BE2C (cell line): ENCODE measurements at regions not wholly inside any gene's neighbourhood (a gene's known extent, or its start where the extent isn't known, plus 50 kb on each side); places are given as distances from the start of the nearest gene placed in this dataset.

Experiments used
- DNase-seq: peaks from one replicate; pipeline ENCODE4 v3.0.0-alpha.2; 2020
- H3K27me3 ChIP-seq: fragments of 250-450 bp; sonication (Bioruptor Pico); 2 replicates; pipeline ENCODE4 v1.5.1; 2020; ENCODE audit warnings: mild to moderate bottlenecking
- H3K36me3 ChIP-seq: fragments of 250-450 bp; sonication (Bioruptor Pico); 2 replicates; pipeline ENCODE4 v1.5.1; 2020; ENCODE audit warnings: mild to moderate bottlenecking
- H3K4me1 ChIP-seq: fragments of 250-450 bp; sonication (Bioruptor Pico); 2 replicates; pipeline ENCODE4 v1.5.1; 2020
- H3K4me3 ChIP-seq: 2 replicates; pipeline ENCODE4 v1.5.1; 2011; ENCODE audit warnings: low read depth, low read length
- H3K9me3 ChIP-seq: fragments of 250-450 bp; sonication (Bioruptor Pico); 2 replicates; pipeline ENCODE4 v1.5.1; 2020
- CTCF ChIP-seq: IDR thresholded peaks from 2 replicates; pipeline ENCODE4 v1.5.1; 2012; ENCODE audit warnings: mild to moderate bottlenecking, low read depth, low read length

- TF ChIP-seq CTCF: no peak
- H3K27me3 ChIP-seq: no peaks in the 10 kb centered on the region
- no peaks in the 10 kb centered on the region for H3K36me3 ChIP-seq
- H3K4me1 ChIP-seq: peaks cover 4% of the 10 kb centered on the region; the same call in 1 of the 2 replicates
- no peaks in the 10 kb centered on the region for H3K9me3 ChIP-seq
- H3K4me3 ChIP-seq: no peak overlapping the region
- DNase-seq: peak; percentile 31
Observed at GRCh38 chr9:105835721-105836120, 141.4 kb downstream of the TMEM38B start.

- Histone ChIP-seq H3K36me3 (no peaks in the 10 kb centered on the region), H3K9me3 (no peaks in the 10 kb centered on the region), H3K4me3 (no peak overlapping the region), H3K4me1 (peaks cover 4% of the 10 kb centered on the region; the same call in 1 of the 2 replicates), H3K27me3 (no peaks in the 10 kb centered on the region)
- DNase-seq: no peak
- no peak for TF ChIP-seq CTCF
Observed at GRCh38 chr9:105836936-105837660, 142.8 kb downstream of the TMEM38B start.

GRCh38 chr9:105841562-105841961, 147.2 kb downstream of the TMEM38B start:
- Histone ChIP-seq H3K4me1 (no peaks in the 10 kb centered on the region), H3K4me3 (no peak overlapping the region), H3K36me3 (no peaks in the 10 kb centered on the region), H3K9me3 (no peaks in the 10 kb centered on the region), H3K27me3 (no peaks in the 10 kb centered on the region)
- no peak for TF ChIP-seq CTCF
- DNase-seq: no peak

GRCh38 chr9:105842023-105842644, 147.8 kb downstream of the TMEM38B start:
- no peaks in the 10 kb centered on the region for H3K4me1 ChIP-seq
- H3K4me3 ChIP-seq: no peak overlapping the region
- no peaks in the 10 kb centered on the region for H3K9me3 ChIP-seq
- peak; percentile 23 for DNase-seq
- H3K27me3 ChIP-seq: no peaks in the 10 kb centered on the region
- peak; percentile 84 for TF ChIP-seq CTCF
- no peaks in the 10 kb centered on the region for H3K36me3 ChIP-seq

GRCh38 chr9:105846825-105847224, 152.5 kb downstream of the TMEM38B start:
- no peak for DNase-seq
- no peak for TF ChIP-seq CTCF
- no peak overlapping the region for H3K4me3 ChIP-seq
- no peaks in the 10 kb centered on the region for H3K4me1 ChIP-seq
- no peaks in the 10 kb centered on the region for H3K9me3 ChIP-seq
- H3K27me3 ChIP-seq: no peaks in the 10 kb centered on the region
- H3K36me3 ChIP-seq: no peaks in the 10 kb centered on the region

GRCh38 chr9:105850852-105851500, 156.6 kb downstream of the TMEM38B start:
- Histone ChIP-seq H3K27me3 (no peaks in the 10 kb centered on the region), H3K9me3 (no peaks in the 10 kb centered on the region), H3K4me3 (no peak overlapping the region), H3K36me3 (no peaks in the 10 kb centered on the region), H3K4me1 (no peaks in the 10 kb centered on the region)
- no peak for DNase-seq
- TF ChIP-seq CTCF: no peak
